HG03097 (cell line): ENCODE measurements at regions not wholly inside any gene's neighbourhood (a gene's known extent, or its start where the extent isn't known, plus 50 kb on each side); places are given as distances from the start of the nearest gene placed in this dataset.

ENCODE experiments used
- ATAC-seq: cut with Tn5 transposase; IDR thresholded peaks from one replicate; pipeline ENCODE4 v1.9.1; 2021; ENCODE audit not compliant: unreplicated experiment, low FRiP score

DNA sequence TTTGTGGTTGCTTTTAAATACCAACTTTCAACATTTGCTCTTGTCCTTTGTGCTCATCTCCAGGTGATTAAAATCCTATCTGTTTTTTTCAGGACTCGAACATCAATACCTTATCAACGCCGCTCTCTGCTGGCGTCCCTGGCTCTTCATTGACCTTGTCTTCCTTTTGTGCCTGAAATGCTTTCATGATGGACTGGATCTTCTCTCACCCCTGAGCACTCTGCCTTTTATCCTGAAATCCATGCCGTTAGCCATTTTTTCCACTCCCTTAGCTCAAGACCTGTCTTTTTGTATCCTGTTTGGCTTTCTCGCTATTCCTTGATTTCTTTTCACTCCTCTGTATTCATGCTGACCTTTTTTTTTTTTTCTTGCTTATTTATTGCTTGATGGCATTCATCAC lies 549.5 kb upstream of the CPEB2 start:
- ATAC-seq, result no peak

DNA sequence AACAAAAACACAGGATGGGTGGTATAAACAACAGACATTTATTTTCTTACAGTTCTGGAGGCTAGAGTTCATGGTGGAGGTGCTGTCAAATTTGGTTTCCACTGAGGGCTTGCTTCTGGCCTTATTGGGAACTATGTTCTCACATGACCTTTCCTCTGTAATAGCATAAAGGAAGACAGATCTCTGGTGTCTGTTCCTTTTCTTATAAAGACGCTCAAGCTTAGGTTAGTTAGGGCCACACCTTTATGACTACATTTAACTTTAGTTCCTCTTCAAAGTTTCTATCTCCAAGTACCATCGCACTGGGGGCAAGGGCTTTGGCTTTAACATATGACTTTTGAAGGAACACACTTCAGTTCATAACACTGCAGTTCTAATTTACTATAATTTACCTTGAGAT lies 543.8 kb upstream of the CPEB2 start:
- no peak for ATAC-seq

DNA sequence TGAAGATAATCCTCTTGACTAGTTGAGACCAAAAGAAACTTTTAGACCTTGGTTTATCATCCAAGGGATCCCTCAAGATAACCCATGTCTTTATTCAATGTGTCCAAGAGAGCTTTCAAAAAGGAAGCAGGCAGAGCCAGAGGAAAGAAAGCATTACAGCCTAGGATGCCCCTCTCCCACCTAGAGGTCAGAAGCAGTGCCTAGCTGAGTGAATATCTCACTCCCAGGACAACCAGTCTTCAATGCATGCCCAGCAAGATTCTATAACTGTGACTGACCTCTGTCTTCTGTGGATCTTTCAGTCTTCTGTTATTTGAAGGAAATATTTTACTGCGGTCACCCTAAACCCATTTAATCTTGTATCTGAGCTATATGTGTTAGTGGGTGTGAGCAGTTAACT lies 537.2 kb upstream of the CPEB2 start:
- ATAC-seq, result no peak

DNA sequence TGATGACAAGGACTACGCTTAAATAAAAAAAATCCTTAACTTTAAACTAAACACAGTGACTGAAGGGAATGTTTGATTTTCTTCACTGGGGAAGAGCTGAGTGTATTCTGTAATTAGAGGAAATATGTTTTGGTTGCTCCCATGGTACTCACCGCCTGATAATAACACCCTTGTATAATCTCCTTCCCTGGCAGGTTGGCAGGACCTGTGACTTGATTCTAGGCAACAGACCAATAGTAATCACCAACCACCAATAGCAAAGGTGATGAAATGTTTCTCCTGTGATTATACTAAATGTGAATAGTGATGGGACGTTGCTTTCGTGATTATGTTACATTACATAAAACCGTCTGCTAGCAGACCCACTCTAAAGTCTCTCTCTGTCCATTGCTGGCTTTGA lies 536.8 kb upstream of the CPEB2 start:
- no peak for ATAC-seq

DNA sequence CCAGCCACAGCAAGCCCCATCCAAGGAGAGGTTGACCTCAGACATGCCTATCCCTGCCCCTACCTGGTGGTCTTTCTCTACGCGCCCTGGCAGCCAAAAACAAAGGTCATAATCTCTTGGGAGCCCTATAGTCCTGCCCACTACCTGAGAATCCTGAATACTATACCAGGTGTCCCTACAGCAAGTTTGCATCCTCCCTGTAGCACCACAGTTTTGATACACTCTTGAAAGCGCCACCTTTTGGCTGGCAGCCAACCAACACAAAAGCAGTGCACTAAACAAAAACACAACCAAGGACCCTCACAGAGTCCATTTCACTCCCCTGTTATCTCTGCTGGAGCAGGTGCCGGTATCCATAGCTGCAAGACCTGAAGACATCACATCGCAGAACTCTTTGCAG lies 523.8 kb upstream of the CPEB2 start:
- ATAC-seq, result no peak

DNA sequence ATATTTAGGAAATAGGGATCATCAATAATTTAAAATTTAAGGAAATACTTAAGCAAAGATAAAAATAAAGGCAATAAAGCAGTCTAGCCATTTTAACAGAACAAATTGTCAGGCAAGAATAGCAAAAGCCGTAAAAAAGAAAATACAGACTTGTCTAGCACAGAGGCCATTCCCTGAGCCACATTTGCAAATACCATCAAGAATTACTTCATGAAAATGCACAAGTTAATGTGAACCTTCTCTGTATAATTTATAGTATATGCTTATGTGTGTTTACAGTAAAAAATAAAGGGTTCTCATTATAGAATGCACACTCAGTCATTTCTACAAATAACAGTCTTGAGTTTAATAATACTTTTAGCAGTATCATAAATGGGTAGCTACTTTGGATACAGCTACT lies 505.9 kb upstream of the CPEB2 start:
- no peak for ATAC-seq

DNA sequence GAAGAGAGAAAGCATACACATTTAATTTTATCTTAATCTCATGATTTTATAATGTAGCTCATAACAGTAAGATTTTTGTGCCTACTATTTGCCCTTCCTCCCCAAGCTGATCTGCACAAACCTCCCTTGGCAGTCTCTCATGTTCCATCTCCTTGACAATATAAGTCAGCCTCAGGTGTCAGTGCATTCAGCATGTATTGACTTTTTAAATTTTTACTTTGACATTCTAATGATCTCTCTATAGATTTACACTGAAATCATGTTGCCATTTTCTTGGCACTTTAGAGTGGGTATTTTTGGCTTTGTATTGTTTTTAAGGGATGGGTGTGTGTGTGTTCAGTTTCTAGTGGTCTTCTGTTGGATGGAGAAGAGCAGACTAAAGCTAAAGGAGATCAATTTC lies 505.3 kb upstream of the CPEB2 start:
- no peak for ATAC-seq

DNA sequence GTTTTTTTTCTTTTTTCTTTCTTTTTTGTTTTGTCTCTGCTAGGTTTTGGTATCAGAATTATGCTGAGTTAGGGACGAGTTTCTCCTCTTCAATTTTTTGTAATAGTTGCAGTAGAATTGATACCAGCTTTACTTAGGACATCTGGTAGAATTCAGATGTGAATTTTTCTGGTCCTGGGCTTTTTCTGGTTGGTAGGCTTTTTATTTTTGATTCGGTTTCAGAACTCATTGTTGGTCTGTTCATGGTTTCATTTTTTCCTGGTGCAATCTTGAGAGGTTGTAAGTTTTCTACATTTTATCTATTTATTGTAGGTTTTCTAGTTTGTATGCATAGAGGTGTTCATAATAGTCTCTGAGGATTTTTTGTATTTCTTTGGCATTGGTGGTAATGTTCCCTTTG lies 498.1 kb upstream of the CPEB2 start:
- ATAC-seq, result no peak

DNA sequence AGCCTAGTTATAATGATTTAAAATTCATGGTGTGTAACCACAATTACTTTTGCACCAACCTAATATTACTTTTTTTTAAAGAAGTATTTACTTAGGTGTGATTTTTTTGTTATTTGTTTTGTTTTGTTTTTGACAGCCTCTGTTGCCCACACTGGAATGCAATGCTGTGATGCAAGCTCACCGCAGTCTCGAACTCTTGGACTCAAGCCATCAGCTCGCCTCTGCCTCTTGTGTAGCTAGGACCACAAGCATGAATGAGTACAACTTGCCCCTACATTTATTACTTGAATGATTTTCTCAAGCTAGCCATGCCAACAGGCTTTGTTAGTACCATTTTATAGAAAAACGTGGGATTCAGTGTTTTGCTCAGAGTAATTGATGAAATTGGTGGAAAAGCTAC lies 488.8 kb upstream of the CPEB2 start:
- no peak for ATAC-seq

DNA sequence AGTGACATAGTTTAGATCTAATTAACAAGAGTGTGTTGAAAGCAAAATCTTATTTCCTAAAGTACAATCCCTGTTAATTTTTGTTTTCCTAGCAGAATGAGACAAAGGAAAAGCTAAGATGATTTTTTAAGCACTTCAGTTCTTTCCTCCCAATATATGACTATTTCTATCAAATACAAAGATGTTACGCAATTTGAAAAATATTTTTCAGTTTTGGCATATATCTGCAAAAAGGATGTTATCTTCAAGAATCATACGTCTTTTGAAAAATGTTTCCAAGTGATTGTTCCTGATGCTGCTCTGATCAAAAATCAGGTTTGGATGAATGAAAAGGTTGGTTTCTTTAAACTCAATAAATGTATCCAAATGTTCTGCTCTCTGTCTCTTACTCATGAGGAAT lies 486.7 kb upstream of the CPEB2 start:
- no peak for ATAC-seq

DNA sequence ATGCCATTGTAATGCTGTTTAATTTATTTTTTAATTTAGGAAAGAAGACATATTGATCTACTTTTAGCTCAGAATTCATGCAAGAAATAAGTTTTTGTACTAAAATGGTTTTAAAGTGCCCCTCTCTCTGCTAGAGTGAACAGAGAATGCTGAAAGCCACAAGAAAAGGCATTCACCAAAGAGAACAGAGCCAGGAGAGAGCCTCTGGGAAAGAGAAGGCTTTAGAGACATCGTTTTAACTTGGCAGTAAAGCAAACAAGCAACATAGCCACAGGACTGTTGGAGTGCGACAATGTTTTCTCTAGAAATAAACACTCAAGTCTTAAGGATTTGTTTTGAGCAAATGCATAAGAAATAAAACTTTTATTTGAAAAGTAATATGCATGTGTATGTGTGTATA lies 484.1 kb upstream of the CPEB2 start:
- no peak for ATAC-seq

DNA sequence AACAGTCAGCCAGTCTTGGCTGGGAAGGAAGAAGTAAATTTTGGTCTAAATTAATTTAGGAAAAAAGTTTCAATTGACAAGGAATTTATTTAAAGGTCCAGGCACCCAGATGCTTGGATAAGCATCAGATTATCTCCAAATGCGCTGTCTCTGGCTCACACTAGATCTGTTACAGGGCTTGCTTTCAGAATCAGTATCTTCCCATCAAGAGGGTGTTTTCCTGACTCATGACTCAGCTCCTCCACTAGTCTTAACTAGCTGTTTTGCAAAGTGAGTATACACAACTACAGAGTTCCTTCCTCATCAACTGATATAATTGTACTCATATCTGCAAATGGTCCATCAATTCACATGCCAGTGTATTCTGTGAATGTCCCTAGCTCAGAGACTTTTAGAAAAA lies 482.1 kb upstream of the CPEB2 start:
- no peak for ATAC-seq

DNA sequence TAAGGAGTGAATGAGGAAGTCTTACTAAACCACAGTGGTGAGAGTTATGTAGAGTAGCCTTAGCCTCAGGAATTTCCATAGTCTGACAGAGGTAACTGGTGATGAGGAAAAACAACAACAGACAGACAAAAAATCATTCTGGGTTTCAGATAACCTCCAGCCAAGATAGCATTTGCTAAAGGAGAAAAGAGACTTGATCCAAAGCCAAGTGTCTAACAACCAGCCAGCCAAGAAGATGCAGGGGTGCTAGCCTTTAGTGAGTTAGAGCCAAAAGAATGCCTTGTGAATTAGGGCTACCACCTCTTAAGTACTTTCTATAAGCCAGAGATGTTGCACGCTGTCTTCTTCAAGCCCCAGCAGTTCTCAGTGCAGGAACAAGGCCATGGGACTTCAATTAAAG lies 478.0 kb upstream of the CPEB2 start:
- no peak for ATAC-seq

DNA sequence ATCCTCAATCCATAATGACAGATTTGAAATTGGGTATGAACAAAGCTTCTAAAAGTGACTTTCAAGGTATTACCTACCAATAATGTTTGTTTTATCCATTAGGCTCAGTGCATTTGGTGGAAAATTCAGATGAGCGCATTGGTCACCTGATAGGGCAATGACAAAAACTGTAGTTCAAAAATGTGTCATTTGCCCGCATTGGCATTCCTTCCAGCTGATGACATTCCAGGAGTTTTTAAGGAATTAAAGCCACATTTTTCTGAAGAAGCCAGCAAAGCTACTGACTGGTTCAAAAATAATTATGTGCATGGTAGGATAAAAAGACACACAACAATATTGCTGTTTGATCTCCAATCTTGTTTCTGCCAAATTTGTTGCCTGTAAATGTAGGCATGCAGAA lies 473.4 kb upstream of the CPEB2 start:
- no peak for ATAC-seq

DNA sequence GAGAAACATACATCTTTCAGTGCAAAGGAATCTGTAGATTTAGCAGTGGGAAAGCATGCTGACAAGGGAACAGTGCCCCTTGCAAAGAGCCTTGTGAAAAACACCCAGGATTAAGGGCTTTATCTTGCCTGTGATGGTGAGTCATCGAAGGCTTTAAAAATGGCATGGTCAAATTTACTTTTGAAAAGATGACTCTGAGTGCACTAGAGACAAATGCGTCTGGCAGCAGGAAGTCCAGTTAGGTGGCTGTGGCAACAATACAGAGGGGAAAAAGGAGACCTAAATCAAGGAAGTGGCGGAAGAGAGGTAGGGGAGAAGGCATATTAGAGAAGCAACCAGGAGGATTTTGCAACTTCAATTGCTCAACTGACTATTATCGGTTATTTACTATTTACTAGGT lies 472.6 kb upstream of the CPEB2 start:
- ATAC-seq, result no peak

DNA sequence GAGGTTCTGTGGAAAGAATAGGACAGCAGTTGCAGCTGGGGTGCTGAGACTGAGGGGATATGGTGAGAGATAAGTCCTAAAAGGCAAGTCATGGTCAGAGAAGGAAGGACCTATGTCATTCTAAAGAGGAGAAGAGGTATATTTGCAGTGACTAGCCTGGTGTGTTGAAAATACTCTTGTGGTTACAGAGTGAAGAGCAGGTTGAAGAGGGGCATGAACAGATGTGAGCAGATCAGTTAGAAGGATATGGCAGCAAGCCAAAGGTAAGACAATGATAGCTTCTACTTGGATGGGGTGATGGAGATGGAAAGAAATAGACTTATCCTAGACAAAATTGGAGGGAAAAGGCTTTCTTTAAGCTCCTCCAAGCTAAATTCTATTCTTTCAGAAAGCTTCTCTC lies 469.8 kb upstream of the CPEB2 start:
- no peak for ATAC-seq

DNA sequence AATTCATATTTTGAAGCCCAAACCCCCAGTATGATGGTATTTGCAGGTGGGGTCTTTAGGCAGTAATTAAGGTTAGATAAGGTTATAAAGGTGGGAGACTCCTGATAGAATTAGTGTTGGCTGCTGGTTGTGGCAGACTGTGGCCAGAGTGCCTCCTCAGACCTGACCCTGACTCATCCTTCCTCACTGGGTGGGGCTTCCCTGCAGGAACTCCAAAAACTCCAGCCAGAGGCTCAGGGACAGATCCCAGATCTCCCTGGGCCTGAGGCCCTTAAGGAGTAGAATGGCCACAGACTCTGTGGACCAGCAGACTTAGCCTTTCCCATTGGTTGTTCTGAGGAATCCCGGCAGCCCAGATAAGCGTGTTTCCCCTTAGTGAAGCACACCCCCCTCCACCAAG lies 463.0 kb upstream of the CPEB2 start:
- no peak for ATAC-seq

DNA sequence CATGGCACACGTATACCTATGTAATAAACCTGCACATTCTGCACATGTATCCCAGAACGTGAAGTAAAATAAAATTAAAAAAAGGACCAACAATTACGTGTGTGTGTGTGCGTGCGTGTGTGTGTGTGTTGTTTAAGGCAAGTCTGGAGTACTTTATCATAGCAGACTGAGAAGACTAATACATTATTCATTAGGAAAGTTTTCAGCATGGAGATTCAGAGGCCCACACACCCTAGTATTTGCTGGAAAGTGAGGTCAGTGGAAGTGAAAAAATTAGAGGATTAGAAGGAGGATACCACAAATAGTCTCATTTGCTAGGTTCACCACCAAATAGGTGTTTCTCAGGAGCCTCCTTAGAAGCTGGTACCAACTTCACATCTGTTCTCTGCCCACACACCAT lies 457.1 kb upstream of the CPEB2 start:
- ATAC-seq, result no peak

DNA sequence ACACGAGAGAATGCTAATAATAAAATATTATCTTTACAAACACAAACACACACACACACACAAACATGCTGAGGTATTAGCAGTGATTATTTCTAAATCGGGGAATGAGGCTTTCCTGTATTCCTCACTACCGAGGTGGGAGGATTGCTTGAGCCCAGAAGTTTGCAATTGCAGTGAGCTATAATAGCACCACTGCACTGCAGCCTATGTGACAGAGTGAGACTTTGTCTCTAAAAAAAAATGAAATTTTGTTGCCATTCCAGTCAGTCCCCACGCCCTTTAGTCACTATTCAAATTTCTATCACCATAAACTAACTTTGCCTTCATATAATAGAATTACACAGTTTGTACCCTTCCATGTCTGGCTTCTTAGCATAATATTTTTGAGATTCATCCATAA lies 456.5 kb upstream of the CPEB2 start:
- no peak for ATAC-seq

DNA sequence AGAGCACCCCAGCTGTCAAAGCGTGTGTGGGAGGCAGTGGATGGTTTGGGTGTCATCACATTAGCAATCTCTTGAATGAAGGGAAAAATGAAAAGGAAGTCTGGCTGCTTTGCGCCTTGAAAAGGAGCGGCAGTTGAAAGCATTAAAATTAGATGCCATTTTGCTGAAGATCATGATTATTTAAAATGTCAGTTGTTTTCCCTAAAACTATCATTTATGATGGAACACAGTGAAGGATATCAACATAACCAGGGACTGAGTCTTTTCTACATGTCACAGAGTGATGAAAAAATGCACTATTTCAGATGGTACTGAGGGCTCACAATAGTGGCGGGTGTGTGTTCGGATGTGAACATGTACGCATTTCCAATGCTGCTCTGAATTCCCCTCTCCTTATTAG lies 450.2 kb upstream of the CPEB2 start:
- no peak for ATAC-seq

DNA sequence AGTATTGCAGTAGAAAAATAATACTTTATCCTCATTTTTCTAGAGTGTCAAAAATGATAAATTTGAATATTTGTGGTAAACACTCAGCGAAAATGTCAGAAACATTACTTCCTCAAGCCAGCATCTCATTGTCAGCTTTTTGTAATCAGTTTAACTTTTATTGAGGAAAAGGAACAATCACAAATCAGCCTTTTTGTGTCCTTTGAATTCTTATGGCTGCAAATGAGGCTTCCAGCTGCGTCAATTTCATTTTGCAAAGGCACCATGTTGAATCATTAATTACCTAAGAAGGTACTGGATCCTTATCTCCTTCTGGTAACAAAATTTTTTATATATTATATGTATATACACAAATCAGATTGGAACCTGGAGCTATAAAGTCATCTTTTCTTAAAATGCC lies 442.6 kb upstream of the CPEB2 start:
- ATAC-seq, result no peak

DNA sequence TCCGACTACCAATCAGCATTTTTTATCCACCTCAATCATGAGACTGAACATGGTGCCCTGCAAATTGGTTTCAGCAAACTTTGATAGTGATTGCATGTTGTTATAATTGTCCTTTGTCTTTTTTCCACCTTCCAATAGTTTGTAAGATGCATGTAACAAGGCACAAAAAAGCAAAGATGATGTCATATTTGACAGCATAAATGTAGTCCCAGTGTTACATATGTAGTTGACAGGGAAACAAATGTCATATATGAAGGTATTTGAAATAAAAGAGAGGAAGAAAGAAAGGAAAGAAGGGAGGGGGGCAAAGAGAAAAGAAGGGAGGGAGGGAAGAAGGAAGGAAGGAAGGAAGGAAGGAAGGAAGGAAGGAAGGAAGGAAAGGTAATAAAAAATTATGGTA lies 441.7 kb upstream of the CPEB2 start:
- ATAC-seq, result no peak

DNA sequence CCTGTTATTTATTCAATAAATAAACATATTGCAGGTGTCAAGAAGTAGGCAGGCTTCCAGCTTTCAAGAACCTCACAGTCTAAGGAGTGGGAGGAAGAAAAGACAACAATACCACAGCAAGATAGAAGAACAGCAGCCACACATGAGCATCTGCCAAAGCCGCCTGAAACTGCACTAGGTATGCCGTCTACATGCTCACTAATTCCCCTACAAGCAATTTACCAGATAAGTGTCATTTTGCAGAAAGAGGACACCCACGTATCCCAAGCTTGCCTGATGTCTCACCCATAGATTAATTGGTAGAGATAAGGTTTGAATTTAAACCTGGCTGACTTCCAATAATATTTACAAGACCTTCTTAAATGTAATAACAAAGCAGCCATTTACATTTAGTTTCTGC lies 439.4 kb upstream of the CPEB2 start:
- ATAC-seq, result no peak

DNA sequence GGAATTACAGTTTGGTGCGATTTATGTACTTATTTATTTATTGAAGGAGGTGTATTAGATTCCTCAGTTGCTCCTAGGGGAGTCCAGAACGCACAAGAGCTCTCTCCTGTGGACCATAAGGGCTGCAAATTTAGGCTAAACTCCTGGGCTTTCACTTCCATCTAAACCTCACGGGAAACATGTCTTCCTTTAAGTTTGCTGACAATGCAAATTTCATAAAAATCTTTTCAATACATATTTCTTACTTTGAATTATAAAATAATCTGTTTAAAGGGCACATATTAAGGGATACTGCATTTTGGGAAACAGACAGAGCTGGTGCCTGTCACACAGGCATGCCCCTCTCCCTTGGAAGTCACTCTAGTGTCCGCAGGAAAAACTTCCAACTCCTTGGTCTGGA lies 438.0 kb upstream of the CPEB2 start:
- no peak for ATAC-seq
